SK-N-SH (cell line): ENCODE measurements at regions not wholly inside any gene's neighbourhood (a gene's known extent, or its start where the extent isn't known, plus 50 kb on each side); places are given as distances from the start of the nearest gene placed in this dataset.

Source experiments
- CTCF ChIA-PET: fragments of 300-600, 350-600 bp; formaldehyde crosslinking; extraction: SDS; loops from one replicate; lab custom pipeline; 2021; lab: Yijun Ruan, JAX
- POLR2A ChIA-PET: fragments of 350-600 bp; sonication (Branson Sonifier 250); formaldehyde crosslinking; extraction: SDS; loops from one replicate; lab custom pipeline; 2020; ENCODE audit warnings: antibody characterized with exemption, inconsistent platforms; lab: Yijun Ruan, JAX
- DNase-seq: peaks from one replicate; pipeline ENCODE4 v3.0.0; 2012
- H2AFZ ChIP-seq: fragments of 200-600 bp; sonication (generic); 2 replicates; pipeline ENCODE4 v1.8.1; 2016; ENCODE audit warnings: antibody characterized with exemption, mild to moderate bottlenecking, low read depth
- H3F3A ChIP-seq: fragments of 200-600 bp; sonication (generic); replicated peaks from 2 replicates; pipeline ENCODE3; 2016; ENCODE audit warnings: antibody characterized with exemption, mild to moderate bottlenecking; ENCODE audit not compliant: insufficient read depth
- H3K27ac ChIP-seq, 2 experiments: fragments of 200-500 bp in 1 of 2; fragments of 200-600 bp in 1 of 2; sonication (Bioruptor generic) in 1 of 2; sonication (generic), shearing (Covaris generic) in 1 of 2; 2 replicates each; pipeline versions ENCODE4 v1.5.1 to v1.6.1; 2014 to 2016; ENCODE audit warnings: low read depth in 2 of 2, inconsistent platforms in 1 of 2, low read length in 1 of 2, mild to moderate bottlenecking in 1 of 2, mixed read lengths in 1 of 2
- H3K27me3 ChIP-seq: fragments of 200-600 bp; sonication (generic), shearing (Covaris generic); 2 replicates; pipeline ENCODE4 v1.6.1; 2016; ENCODE audit warnings: mixed run types; ENCODE audit not compliant: insufficient read depth
- H3K36me3 ChIP-seq, 2 experiments: fragments of 200-500 bp in 1 of 2; fragments of 200-600 bp in 1 of 2; sonication (Bioruptor generic) in 1 of 2; sonication (generic) in 1 of 2; replicated peaks in 1 of 2; 2 replicates each; pipeline versions ENCODE3 to v1.5.1; 2014 to 2016; ENCODE audit warnings: low read length in 1 of 2, mild to moderate bottlenecking in 1 of 2; ENCODE audit not compliant: insufficient read depth in 2 of 2, control insufficient read depth in 1 of 2
- H3K4me1 ChIP-seq, 2 experiments: fragments of 200-500 bp in 1 of 2; fragments of 200-600 bp in 1 of 2; sonication (Bioruptor generic) in 1 of 2; sonication (generic), shearing (Covaris generic) in 1 of 2; 2 replicates each; pipeline versions ENCODE4 v1.5.1 to v1.6.1; 2014 to 2016; ENCODE audit warnings: low read depth in 1 of 2, low read length in 1 of 2, mixed run types in 1 of 2; ENCODE audit not compliant: insufficient read depth in 2 of 2, control insufficient read depth in 1 of 2
- H3K4me2 ChIP-seq: fragments of 200-600 bp; sonication (generic), shearing (Covaris generic); 2 replicates; pipeline ENCODE4 v1.6.1; 2017; ENCODE audit warnings: mixed run types
- H3K4me3 ChIP-seq, 2 experiments: fragments of 200-500 bp in 1 of 2; fragments of 200-600 bp in 1 of 2; sonication (Bioruptor generic) in 1 of 2; sonication (generic), shearing (Covaris generic) in 1 of 2; 2 replicates each; pipeline versions ENCODE4 v1.5.1 to v1.8.1; 2014 to 2016; ENCODE audit warnings: low read depth in 2 of 2, inconsistent platforms in 1 of 2, low read length in 1 of 2, mild to moderate bottlenecking in 1 of 2, mixed read lengths in 1 of 2, moderate library complexity in 1 of 2
- H3K79me2 ChIP-seq: fragments of 200-600 bp; sonication (generic); 2 replicates; pipeline ENCODE4 v1.8.1; 2017; ENCODE audit warnings: mild to moderate bottlenecking; ENCODE audit not compliant: insufficient read depth
- H3K9ac ChIP-seq: fragments of 200-600 bp; sonication (generic); 2 replicates; pipeline ENCODE4 v1.6.1; 2017; ENCODE audit warnings: mixed run types
- H3K9me2 ChIP-seq: fragments of 200-600 bp; sonication (generic); 2 replicates; pipeline ENCODE4 v1.6.1; 2017; ENCODE audit warnings: mixed run types
- H3K9me3 ChIP-seq: fragments of 200-600 bp; sonication (generic); 2 replicates; pipeline ENCODE4 v1.6.1; 2017; ENCODE audit warnings: mixed run types, mild to moderate bottlenecking, moderate library complexity
- H4K20me1 ChIP-seq: fragments of 200-600 bp; sonication (generic); 2 replicates; pipeline ENCODE4 v1.6.1; 2017; ENCODE audit warnings: mild to moderate bottlenecking, mixed run types; ENCODE audit not compliant: insufficient read depth
- ELF1 ChIP-seq: IDR thresholded peaks from 2 replicates; pipeline ENCODE4 v1.4.0; 2012
- EZH2phosphoT487 ChIP-seq: fragments of 200-600 bp; sonication (generic); IDR thresholded peaks from 2 replicates; pipeline ENCODE4 v1.6.1; 2017; ENCODE audit warnings: low read depth, mixed run types, mild to moderate bottlenecking, antibody characterized with exemption, moderate library complexity, borderline replicate concordance
- FOSL2 ChIP-seq: IDR thresholded peaks from 2 replicates; pipeline ENCODE4 v1.4.0; 2012; ENCODE audit warnings: low read depth, mild to moderate bottlenecking, moderate library complexity, borderline replicate concordance
- GABPA ChIP-seq: IDR thresholded peaks from 2 replicates; pipeline ENCODE4 v1.4.0; 2012; ENCODE audit warnings: low read depth, mild to moderate bottlenecking
- GATA2 ChIP-seq: sonication (generic); formaldehyde crosslinking; IDR thresholded peaks from 2 replicates; pipeline ENCODE4 v1.5.0; 2020; ENCODE audit warnings: mild to moderate bottlenecking, missing genetic modification reagents
- JUND ChIP-seq: IDR thresholded peaks from 2 replicates; pipeline ENCODE4 v1.4.0; 2012
- MEF2A ChIP-seq: IDR thresholded peaks from 2 replicates; pipeline ENCODE4 v1.4.0; 2012; ENCODE audit warnings: low read depth, borderline replicate concordance
- MXI1 ChIP-seq: IDR thresholded peaks from 2 replicates; pipeline ENCODE4 v1.6.1; 2012; ENCODE audit warnings: mild to moderate bottlenecking, low read depth, low read length, improper control_type of control experiment
- NRF1 ChIP-seq: IDR thresholded peaks from 2 replicates; pipeline ENCODE4 v1.6.1; 2012; ENCODE audit warnings: low read depth, mild to moderate bottlenecking, low read length
- RAD21 ChIP-seq: IDR thresholded peaks from 2 replicates; pipeline ENCODE4 v1.6.1; 2012; ENCODE audit warnings: mild to moderate bottlenecking, low read length
- RCOR1 ChIP-seq: fragments of 150-350 bp; IDR thresholded peaks from 2 replicates; pipeline ENCODE4 v1.6.1; 2017; ENCODE audit warnings: antibody characterized with exemption, low read length
- RXRA ChIP-seq: IDR thresholded peaks from 2 replicates; pipeline ENCODE4 v1.4.0; 2012; ENCODE audit warnings: low read depth, mild to moderate bottlenecking, borderline replicate concordance
- SIN3A ChIP-seq: IDR thresholded peaks from 2 replicates; pipeline ENCODE4 v1.6.1; 2012; ENCODE audit warnings: low read depth, mild to moderate bottlenecking, low read length, moderate library complexity, borderline replicate concordance
- TAF1 ChIP-seq: IDR thresholded peaks from 2 replicates; pipeline ENCODE4 v1.6.1; 2012; ENCODE audit warnings: low read depth, mild to moderate bottlenecking, low read length, moderate library complexity, borderline replicate concordance
- TCF12 ChIP-seq: IDR thresholded peaks from 2 replicates; pipeline ENCODE4 v1.4.0; 2012
- WGBS: methylation state at CpG from one replicate; pipeline ENCODE4 v1.1.6; 2017; ENCODE audit warnings: low lambda C conversion rate; 5-methylcytosine and 5-hydroxymethylcytosine counted together
- TF ChIP-seq, protein P1 (sequence below): IDR thresholded peaks from 2 replicates; pipeline ENCODE4 v1.4.0; 2012; ENCODE audit warnings: low read depth, borderline replicate concordance
- TF ChIP-seq, protein P2 (sequence below): IDR thresholded peaks from 2 replicates; pipeline ENCODE4 v1.4.0; 2012; ENCODE audit warnings: low read depth, borderline replicate concordance
- TF ChIP-seq, protein P3 (sequence below): IDR thresholded peaks from 2 replicates; pipeline ENCODE4 v1.6.1; 2012; ENCODE audit warnings: mild to moderate bottlenecking, low read depth, low read length, moderate library complexity
- TF ChIP-seq, protein P4 (sequence below): IDR thresholded peaks from 2 replicates; pipeline ENCODE4; 2012

DNA sequence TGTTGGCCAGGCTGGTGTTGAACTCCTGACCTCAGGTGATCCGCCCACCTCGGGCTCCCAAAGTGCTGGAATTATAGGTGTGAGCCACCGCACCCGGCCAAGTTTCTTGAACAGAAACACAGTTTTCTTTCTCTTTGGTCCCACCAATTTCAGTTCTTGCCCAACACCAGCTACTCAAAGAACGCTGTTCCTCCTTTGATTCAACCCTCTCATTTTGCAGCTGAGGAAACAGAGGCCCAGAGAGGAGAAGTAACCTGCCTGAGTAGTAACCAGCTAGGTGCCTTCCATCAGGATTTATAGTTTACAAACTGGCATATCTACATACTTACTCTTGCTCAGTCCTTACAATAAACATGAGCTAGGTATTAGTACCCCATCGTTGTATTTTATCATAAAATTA lies 119.9 kb downstream of the SYF2 start:
- Histone ChIP-seq H3K9me2 (no peaks in the 10 kb centered on the region), H3K4me3 (no peak overlapping the region), H3K9ac (no peak overlapping the region), H3K4me2 (no peak overlapping the region), H3K27ac (no peak overlapping the region), H4K20me1 (no peaks in the 10 kb centered on the region), H3K36me3 (no peaks in the 10 kb centered on the region), H3K79me2 (no peaks in the 10 kb centered on the region), H3K9me3 (no peaks in the 10 kb centered on the region), H3K27me3 (no peaks in the 10 kb centered on the region), H3K4me1 (no peaks in the 10 kb centered on the region), H2AFZ (no peak overlapping the region), H3F3A (no peaks in the 10 kb centered on the region)
- 53% methylated on average over 6 of the region's 6 CpGs for WGBS
- CTCF ChIA-PET: interaction anchor here (0.8 to 2.4 kb wide), 2 partner anchors 9 to 11 kb away, joined by 3 to 13 read pairs; no protein-coding TSS in a partner anchor
- DNase-seq: no peak
- TF ChIP-seq RAD21 (no peak), JUND (no peak), GABPA (no peak), NRF1 (no peak), TCF12 (no peak), EZH2phosphoT487 (no peak), TAF1 (no peak), GATA2 (CRISPR knock-in tag) (no peak), RXRA (no peak), MXI1 (no peak), FOSL2 (no peak), SIN3A (no peak), MEF2A (no peak)
- TF ChIP-seq, protein P1, sequence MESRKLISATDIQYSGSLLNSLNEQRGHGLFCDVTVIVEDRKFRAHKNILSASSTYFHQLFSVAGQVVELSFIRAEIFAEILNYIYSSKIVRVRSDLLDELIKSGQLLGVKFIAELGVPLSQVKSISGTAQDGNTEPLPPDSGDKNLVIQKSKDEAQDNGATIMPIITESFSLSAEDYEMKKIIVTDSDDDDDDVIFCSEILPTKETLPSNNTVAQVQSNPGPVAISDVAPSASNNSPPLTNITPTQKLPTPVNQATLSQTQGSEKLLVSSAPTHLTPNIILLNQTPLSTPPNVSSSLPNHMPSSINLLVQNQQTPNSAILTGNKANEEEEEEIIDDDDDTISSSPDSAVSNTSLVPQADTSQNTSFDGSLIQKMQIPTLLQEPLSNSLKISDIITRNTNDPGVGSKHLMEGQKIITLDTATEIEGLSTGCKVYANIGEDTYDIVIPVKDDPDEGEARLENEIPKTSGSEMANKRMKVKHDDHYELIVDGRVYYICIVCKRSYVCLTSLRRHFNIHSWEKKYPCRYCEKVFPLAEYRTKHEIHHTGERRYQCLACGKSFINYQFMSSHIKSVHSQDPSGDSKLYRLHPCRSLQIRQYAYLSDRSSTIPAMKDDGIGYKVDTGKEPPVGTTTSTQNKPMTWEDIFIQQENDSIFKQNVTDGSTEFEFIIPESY: no peak
- TF ChIP-seq, protein P2, sequence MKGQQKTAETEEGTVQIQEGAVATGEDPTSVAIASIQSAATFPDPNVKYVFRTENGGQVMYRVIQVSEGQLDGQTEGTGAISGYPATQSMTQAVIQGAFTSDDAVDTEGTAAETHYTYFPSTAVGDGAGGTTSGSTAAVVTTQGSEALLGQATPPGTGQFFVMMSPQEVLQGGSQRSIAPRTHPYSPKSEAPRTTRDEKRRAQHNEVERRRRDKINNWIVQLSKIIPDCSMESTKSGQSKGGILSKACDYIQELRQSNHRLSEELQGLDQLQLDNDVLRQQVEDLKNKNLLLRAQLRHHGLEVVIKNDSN: no peak
- POLR2A ChIA-PET: no interaction called here

DNA sequence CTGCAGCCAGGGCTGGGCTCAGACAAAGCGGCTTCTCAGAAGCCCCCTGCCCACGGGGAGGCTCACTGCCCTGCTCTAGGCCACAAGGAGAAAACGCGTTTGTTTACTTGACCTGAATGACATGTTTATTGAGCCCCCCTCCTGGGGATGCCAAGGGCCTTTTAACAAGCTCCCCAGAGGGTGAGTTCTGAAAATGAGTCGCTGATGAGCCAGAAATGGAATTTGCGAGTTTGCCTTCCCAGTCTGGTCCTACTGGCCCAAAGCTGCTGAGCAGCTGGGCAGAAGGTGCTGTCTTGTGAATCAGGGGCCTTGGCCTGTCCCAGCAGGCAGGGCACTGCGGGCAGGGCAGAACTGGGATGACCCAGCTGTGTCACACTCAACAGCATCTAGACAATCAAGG lies 120.6 kb downstream of the SYF2 start:
- Histone ChIP-seq H2AFZ (no peak overlapping the region), H3K9me2 (no peaks in the 10 kb centered on the region), H3K4me1 (no peaks in the 10 kb centered on the region; a peak in 1 of 4 replicates), H3K79me2 (no peaks in the 10 kb centered on the region), H3K9ac (no peak overlapping the region), H3K4me3 (no peak overlapping the region), H3F3A (no peaks in the 10 kb centered on the region), H3K4me2 (no peak overlapping the region), H3K27me3 (0 out of 2 replicates have a peak, but pooled peaks cover 3% of the 10 kb centered on the region), H3K36me3 (no peaks in the 10 kb centered on the region), H4K20me1 (no peaks in the 10 kb centered on the region), H3K9me3 (no peaks in the 10 kb centered on the region), H3K27ac (no peak overlapping the region)
- ChIA-PET CTCF (interaction anchor here (0.8 to 2.4 kb wide), 2 partner anchors 8 to 10 kb away, joined by 3 to 13 read pairs; no protein-coding TSS in a partner anchor), POLR2A (no interaction called here)
- DNase-seq: no peak
- 50% methylated on average over 6 of the region's 7 CpGs for WGBS
- TF ChIP-seq MXI1 (no peak), TCF12 (no peak), NRF1 (no peak), ELF1 (no peak), GATA2 (CRISPR knock-in tag) (no peak), RCOR1 (no peak), SIN3A (no peak), RAD21 (no peak)
- TF ChIP-seq, protein P3, sequence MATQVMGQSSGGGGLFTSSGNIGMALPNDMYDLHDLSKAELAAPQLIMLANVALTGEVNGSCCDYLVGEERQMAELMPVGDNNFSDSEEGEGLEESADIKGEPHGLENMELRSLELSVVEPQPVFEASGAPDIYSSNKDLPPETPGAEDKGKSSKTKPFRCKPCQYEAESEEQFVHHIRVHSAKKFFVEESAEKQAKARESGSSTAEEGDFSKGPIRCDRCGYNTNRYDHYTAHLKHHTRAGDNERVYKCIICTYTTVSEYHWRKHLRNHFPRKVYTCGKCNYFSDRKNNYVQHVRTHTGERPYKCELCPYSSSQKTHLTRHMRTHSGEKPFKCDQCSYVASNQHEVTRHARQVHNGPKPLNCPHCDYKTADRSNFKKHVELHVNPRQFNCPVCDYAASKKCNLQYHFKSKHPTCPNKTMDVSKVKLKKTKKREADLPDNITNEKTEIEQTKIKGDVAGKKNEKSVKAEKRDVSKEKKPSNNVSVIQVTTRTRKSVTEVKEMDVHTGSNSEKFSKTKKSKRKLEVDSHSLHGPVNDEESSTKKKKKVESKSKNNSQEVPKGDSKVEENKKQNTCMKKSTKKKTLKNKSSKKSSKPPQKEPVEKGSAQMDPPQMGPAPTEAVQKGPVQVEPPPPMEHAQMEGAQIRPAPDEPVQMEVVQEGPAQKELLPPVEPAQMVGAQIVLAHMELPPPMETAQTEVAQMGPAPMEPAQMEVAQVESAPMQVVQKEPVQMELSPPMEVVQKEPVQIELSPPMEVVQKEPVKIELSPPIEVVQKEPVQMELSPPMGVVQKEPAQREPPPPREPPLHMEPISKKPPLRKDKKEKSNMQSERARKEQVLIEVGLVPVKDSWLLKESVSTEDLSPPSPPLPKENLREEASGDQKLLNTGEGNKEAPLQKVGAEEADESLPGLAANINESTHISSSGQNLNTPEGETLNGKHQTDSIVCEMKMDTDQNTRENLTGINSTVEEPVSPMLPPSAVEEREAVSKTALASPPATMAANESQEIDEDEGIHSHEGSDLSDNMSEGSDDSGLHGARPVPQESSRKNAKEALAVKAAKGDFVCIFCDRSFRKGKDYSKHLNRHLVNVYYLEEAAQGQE: no peak
- TF ChIP-seq, protein P4, sequence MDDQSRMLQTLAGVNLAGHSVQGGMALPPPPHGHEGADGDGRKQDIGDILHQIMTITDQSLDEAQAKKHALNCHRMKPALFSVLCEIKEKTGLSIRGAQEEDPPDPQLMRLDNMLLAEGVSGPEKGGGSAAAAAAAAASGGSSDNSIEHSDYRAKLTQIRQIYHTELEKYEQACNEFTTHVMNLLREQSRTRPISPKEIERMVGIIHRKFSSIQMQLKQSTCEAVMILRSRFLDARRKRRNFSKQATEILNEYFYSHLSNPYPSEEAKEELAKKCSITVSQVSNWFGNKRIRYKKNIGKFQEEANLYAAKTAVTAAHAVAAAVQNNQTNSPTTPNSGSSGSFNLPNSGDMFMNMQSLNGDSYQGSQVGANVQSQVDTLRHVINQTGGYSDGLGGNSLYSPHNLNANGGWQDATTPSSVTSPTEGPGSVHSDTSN: no peak
- TF ChIP-seq, protein P1: no peak
